ENCODE measurements at regions not wholly inside any gene's neighbourhood (a gene's known extent, or its start where the extent isn't known, plus 50 kb on each side); places are given as distances from the start of the nearest gene placed in this dataset.

GRCh38 chr16:87172632-87173031 lies 144.6 kb downstream of the C16orf95 start:
- Histone ChIP-seq H3K27me3 (ENCODE audit: control insufficient read depth, insufficient read depth, low read length) (no peaks in the 10 kb centered on the region), H3K4me3 (ENCODE audit: low read depth, low read length) (no peak overlapping the region), H3K9me3 (ENCODE audit: control insufficient read depth, low read length) (no peaks in the 10 kb centered on the region), H3K9ac (no peak overlapping the region), H3K79me2 (no peaks in the 10 kb centered on the region), H3K36me3 (ENCODE audit: control insufficient read depth, insufficient read depth, low read length) (no peaks in the 10 kb centered on the region), H3K4me1 (no peaks in the 10 kb centered on the region), H2AFZ (no peak overlapping the region), H3K27ac (no peak overlapping the region), H3K4me2 (ENCODE audit: low read length) (no peak overlapping the region)
- no peak for TF ChIP-seq CTCF (IDR thresholded peaks at IDR 0.05)

GRCh38 chr16:87173294-87173893 lies 143.8 kb downstream of the C16orf95 start:
- Histone ChIP-seq H3K36me3 (ENCODE audit: control insufficient read depth, insufficient read depth, low read length) (no peaks in the 10 kb centered on the region), H3K9ac (no peak overlapping the region), H3K4me2 (ENCODE audit: low read length) (no peak overlapping the region), H2AFZ (no peak overlapping the region), H3K4me1 (no peaks in the 10 kb centered on the region), H3K27me3 (ENCODE audit: control insufficient read depth, insufficient read depth, low read length) (no peaks in the 10 kb centered on the region), H3K9me3 (ENCODE audit: control insufficient read depth, low read length) (no peaks in the 10 kb centered on the region), H3K79me2 (no peaks in the 10 kb centered on the region), H3K27ac (no peak overlapping the region), H3K4me3 (ENCODE audit: low read depth, low read length) (no peak overlapping the region)
- no peak for TF ChIP-seq CTCF (IDR thresholded peaks at IDR 0.05)

GRCh38 chr16:87174061-87174460 lies 143.1 kb downstream of the C16orf95 start:
- Histone ChIP-seq H3K36me3 (ENCODE audit: control insufficient read depth, insufficient read depth, low read length) (no peaks in the 10 kb centered on the region), H3K4me3 (ENCODE audit: low read depth, low read length) (no peak overlapping the region)
- no peak for TF ChIP-seq CTCF (IDR thresholded peaks at IDR 0.05)

GRCh38 chr16:87176735-87177134 lies 140.5 kb downstream of the C16orf95 start:
- no peak overlapping the region for H3K27ac ChIP-seq
- no peak for TF ChIP-seq CTCF (IDR thresholded peaks at IDR 0.05)
- H3K4me2 ChIP-seq (ENCODE audit: low read length), result no peak overlapping the region
- H3K27me3 ChIP-seq (ENCODE audit: control insufficient read depth, insufficient read depth, low read length), result no peaks in the 10 kb centered on the region
- no peak overlapping the region for H3K9ac ChIP-seq
- H3K4me1 ChIP-seq, result no peaks in the 10 kb centered on the region
- H3K79me2 ChIP-seq, result no peaks in the 10 kb centered on the region
- H3K9me3 ChIP-seq (ENCODE audit: control insufficient read depth, low read length), result no peaks in the 10 kb centered on the region
- H3K36me3 ChIP-seq (ENCODE audit: control insufficient read depth, insufficient read depth, low read length), result no peaks in the 10 kb centered on the region
- no peak overlapping the region for H3K4me3 ChIP-seq (ENCODE audit: low read depth, low read length)
- no peak overlapping the region for H2AFZ ChIP-seq

More at GRCh38 chr16:87174061-87174460, 143.1 kb downstream of the C16orf95 start:
- H3K4me1 ChIP-seq, result no peaks in the 10 kb centered on the region
- no peaks in the 10 kb centered on the region for H3K79me2 ChIP-seq
- H3K9me3 ChIP-seq (ENCODE audit: control insufficient read depth, low read length), result no peaks in the 10 kb centered on the region
- H3K27ac ChIP-seq, result no peak overlapping the region
- no peak overlapping the region for H2AFZ ChIP-seq
- no peak overlapping the region for H3K4me2 ChIP-seq (ENCODE audit: low read length)
- no peak overlapping the region for H3K9ac ChIP-seq
- no peaks in the 10 kb centered on the region for H3K27me3 ChIP-seq (ENCODE audit: control insufficient read depth, insufficient read depth, low read length)

- H3K27me3 ChIP-seq (ENCODE audit: control insufficient read depth, insufficient read depth, low read length), result no peaks in the 10 kb centered on the region
- H3K4me2 ChIP-seq (ENCODE audit: low read length), result no peak overlapping the region
- H3K9ac ChIP-seq, result no peak overlapping the region
- TF ChIP-seq CTCF (IDR thresholded peaks at IDR 0.05), result no peak
- H3K27ac ChIP-seq, result no peak overlapping the region
- H3K79me2 ChIP-seq, result no peaks in the 10 kb centered on the region
- no peak overlapping the region for H3K4me3 ChIP-seq (ENCODE audit: low read depth, low read length)
- no peaks in the 10 kb centered on the region for H3K4me1 ChIP-seq
- no peaks in the 10 kb centered on the region for H3K9me3 ChIP-seq (ENCODE audit: control insufficient read depth, low read length)
- no peaks in the 10 kb centered on the region for H3K36me3 ChIP-seq (ENCODE audit: control insufficient read depth, insufficient read depth, low read length)
- no peak overlapping the region for H2AFZ ChIP-seq
Measured at GRCh38 chr16:87177673-87178072, 139.5 kb downstream of the C16orf95 start.
